OCI-LY7 (cell line): ENCODE measurements at regions not wholly inside any gene's neighbourhood (a gene's known extent, or its start where the extent isn't known, plus 50 kb on each side); places are given as distances from the start of the nearest gene placed in this dataset.

Experiments
- BruUV-seq: library from RNA; stranded (reverse); fragments of 400-500 nt; replicated peaks from 2 replicates; lab custom pipeline; 2021; lab: Mats Ljungman, UMichigan
- CTCF ChIA-PET: fragments of 300-600 bp; sonication (Branson Sonifier 250); formaldehyde crosslinking; loops from one replicate; lab custom pipeline; 2022; ENCODE audit warnings: antibody characterized with exemption; ENCODE audit not compliant: unreplicated experiment; lab: Charles Lee
- POLR2A ChIA-PET: fragments of 300-600 bp; sonication (Branson Sonifier 250); formaldehyde crosslinking; loops from one replicate; lab custom pipeline; 2022; ENCODE audit warnings: antibody characterized with exemption; lab: Charles Lee
- DNase-seq: peaks from one replicate; pipeline ENCODE4 v3.0.0-alpha.2; 2015; ENCODE audit warnings: low spot score
- H2AFZ ChIP-seq: fragments of 200-600 bp; sonication (generic), shearing (Covaris generic); 2 replicates; pipeline ENCODE4 v1.6.1; 2014; ENCODE audit warnings: mild to moderate bottlenecking, antibody characterized with exemption, low read length, moderate library complexity
- H3K27ac ChIP-seq: fragments of 200-600 bp; sonication (generic); 2 replicates; pipeline ENCODE4 v1.5.1; 2014; ENCODE audit warnings: mixed run types, low read depth, mild to moderate bottlenecking, moderate library complexity, low read length, inconsistent platforms; ENCODE audit not compliant: poor library complexity, severe bottlenecking
- H3K36me3 ChIP-seq: fragments of 200-600 bp; sonication (generic); 2 replicates; pipeline ENCODE4 v1.6.1; 2014; ENCODE audit warnings: mild to moderate bottlenecking, antibody characterized with exemption, low read length, moderate library complexity, mixed read lengths; ENCODE audit not compliant: insufficient read depth
- H3K4me1 ChIP-seq: fragments of 200-600 bp; sonication (generic); 2 replicates; pipeline ENCODE4 v1.5.1; 2014; ENCODE audit warnings: mild to moderate bottlenecking, low read length; ENCODE audit not compliant: insufficient read depth, poor library complexity, severe bottlenecking
- H3K4me2 ChIP-seq: fragments of 200-600 bp; sonication (generic); 2 replicates; pipeline ENCODE4 v1.6.1; 2014; ENCODE audit warnings: mild to moderate bottlenecking, low read length
- H3K4me3 ChIP-seq: fragments of 200-600 bp; sonication (generic); 2 replicates; pipeline ENCODE4 v1.5.1; 2014; ENCODE audit warnings: mild to moderate bottlenecking, low read depth, low read length; ENCODE audit not compliant: poor library complexity, severe bottlenecking
- H3K79me2 ChIP-seq: fragments of 200-600 bp; sonication (generic); 2 replicates; pipeline ENCODE4 v1.6.1; 2016; ENCODE audit warnings: low read depth, mild to moderate bottlenecking, low read length, moderate library complexity, mixed read lengths; ENCODE audit not compliant: insufficient read depth
- H3K9me2 ChIP-seq: fragments of 200-600 bp; sonication (generic); 2 replicates; pipeline ENCODE4 v1.6.1; 2016; ENCODE audit warnings: mild to moderate bottlenecking, low read length, mixed read lengths; ENCODE audit not compliant: insufficient read depth
- H3K9me3 ChIP-seq: fragments of 200-600 bp; sonication (generic); 2 replicates; pipeline ENCODE4 v1.6.1; 2014; ENCODE audit warnings: mild to moderate bottlenecking, mixed run types, low read length, mixed read lengths
- H4K20me1 ChIP-seq: fragments of 200-600 bp; sonication (generic); 2 replicates; pipeline ENCODE4 v1.6.1; 2014; ENCODE audit warnings: mild to moderate bottlenecking, antibody characterized with exemption, low read length, moderate library complexity, mixed read lengths; ENCODE audit not compliant: insufficient read depth
- EZH2phosphoT487 ChIP-seq: fragments of 200-600 bp; sonication (generic); IDR thresholded peaks from 2 replicates; pipeline ENCODE4 v1.6.1; 2018; ENCODE audit warnings: low read depth, borderline replicate concordance, mild to moderate bottlenecking, mixed run types, antibody characterized with exemption, low read length, moderate library complexity, mixed read lengths
- intact Hi-C: fragments of 100-400 bp; cut with micrococcal nuclease; formaldehyde crosslinking; loops from one replicate; pipeline ENCODE4 v1.10.0; 2022; ENCODE audit not compliant: unreplicated experiment
- TF ChIP-seq, protein P1 (sequence below): fragments of 200-600 bp; sonication (generic); conservative IDR thresholded peaks from 2 replicates; pipeline ENCODE4 v1.5.1; 2014; ENCODE audit warnings: mild to moderate bottlenecking, antibody characterized with exemption, low read length, moderate library complexity, mixed read lengths

DNA sequence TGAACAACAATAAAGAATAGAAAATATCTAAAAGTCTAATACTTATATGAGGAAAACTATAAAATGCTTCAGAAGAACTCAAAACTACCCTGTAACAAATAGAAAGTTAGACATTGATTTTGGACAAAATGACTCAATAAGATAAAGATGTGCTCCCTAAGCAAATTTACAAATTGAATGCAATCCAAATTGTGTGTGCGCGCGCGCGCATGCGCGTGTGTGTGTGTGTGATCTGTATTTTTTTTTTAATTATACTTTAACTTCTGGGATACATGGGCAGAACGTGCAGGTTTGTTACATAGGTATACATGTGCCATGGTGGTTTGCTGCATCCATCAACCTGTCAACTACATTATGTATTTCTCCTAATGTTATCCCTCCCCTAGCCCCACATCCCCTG lies 320.8 kb upstream of the INTU start:
- Histone ChIP-seq H3K4me2 (no peak overlapping the region), H3K27ac (no peak overlapping the region), H3K9me3 (peaks cover 15% of the 10 kb centered on the region; the same call in 1 of the 2 replicates), H3K9me2 (no peaks in the 10 kb centered on the region), H2AFZ (no peak overlapping the region), H3K36me3 (no peaks in the 10 kb centered on the region), H4K20me1 (no peaks in the 10 kb centered on the region), H3K4me3 (no peak overlapping the region), H3K4me1 (no peaks in the 10 kb centered on the region), H3K79me2 (no peaks in the 10 kb centered on the region)
- intact Hi-C loops: no loop called here
- ChIA-PET POLR2A (no interaction called here), CTCF (no interaction called here)
- BruUV-seq: no TSS peak
- no peak for DNase-seq
- TF ChIP-seq EZH2phosphoT487: no peak
- TF ChIP-seq, protein P1, sequence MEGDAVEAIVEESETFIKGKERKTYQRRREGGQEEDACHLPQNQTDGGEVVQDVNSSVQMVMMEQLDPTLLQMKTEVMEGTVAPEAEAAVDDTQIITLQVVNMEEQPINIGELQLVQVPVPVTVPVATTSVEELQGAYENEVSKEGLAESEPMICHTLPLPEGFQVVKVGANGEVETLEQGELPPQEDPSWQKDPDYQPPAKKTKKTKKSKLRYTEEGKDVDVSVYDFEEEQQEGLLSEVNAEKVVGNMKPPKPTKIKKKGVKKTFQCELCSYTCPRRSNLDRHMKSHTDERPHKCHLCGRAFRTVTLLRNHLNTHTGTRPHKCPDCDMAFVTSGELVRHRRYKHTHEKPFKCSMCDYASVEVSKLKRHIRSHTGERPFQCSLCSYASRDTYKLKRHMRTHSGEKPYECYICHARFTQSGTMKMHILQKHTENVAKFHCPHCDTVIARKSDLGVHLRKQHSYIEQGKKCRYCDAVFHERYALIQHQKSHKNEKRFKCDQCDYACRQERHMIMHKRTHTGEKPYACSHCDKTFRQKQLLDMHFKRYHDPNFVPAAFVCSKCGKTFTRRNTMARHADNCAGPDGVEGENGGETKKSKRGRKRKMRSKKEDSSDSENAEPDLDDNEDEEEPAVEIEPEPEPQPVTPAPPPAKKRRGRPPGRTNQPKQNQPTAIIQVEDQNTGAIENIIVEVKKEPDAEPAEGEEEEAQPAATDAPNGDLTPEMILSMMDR: no peak

DNA sequence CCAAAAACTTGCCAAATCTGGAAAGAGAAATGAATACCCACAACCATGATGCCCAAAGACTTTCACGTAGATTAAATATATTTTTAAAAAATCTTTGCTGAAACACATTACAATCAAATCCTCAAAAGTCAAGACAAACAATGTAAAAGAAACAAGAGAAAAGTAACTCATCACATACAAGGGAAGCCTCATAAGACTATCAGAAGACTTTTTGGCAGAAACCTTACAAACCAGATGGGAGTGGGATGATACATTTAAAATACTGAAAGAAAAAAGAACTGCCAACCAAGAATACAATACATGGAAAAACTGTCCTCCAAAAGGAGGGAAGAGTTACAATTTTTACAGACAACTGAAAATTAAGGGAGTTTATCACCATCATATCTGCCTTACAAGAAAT lies 319.0 kb upstream of the INTU start:
- no peak overlapping the region for H2AFZ ChIP-seq
- H3K4me2 ChIP-seq: no peak overlapping the region
- ChIA-PET POLR2A (no interaction called here), CTCF (no interaction called here)
- H3K4me1 ChIP-seq: no peaks in the 10 kb centered on the region
- H3K4me3 ChIP-seq: no peak overlapping the region
- H4K20me1 ChIP-seq: no peaks in the 10 kb centered on the region
- no peaks in the 10 kb centered on the region for H3K9me2 ChIP-seq
- no peak for DNase-seq
- no peak overlapping the region for H3K27ac ChIP-seq
- no peaks in the 10 kb centered on the region for H3K36me3 ChIP-seq
- intact Hi-C loops: no loop called here
- peaks cover 15% of the 10 kb centered on the region; the same call in 1 of the 2 replicates for H3K9me3 ChIP-seq
- TF ChIP-seq EZH2phosphoT487: no peak
- TF ChIP-seq, protein P1: no peak
- H3K79me2 ChIP-seq: no peaks in the 10 kb centered on the region
- BruUV-seq: no TSS peak

DNA sequence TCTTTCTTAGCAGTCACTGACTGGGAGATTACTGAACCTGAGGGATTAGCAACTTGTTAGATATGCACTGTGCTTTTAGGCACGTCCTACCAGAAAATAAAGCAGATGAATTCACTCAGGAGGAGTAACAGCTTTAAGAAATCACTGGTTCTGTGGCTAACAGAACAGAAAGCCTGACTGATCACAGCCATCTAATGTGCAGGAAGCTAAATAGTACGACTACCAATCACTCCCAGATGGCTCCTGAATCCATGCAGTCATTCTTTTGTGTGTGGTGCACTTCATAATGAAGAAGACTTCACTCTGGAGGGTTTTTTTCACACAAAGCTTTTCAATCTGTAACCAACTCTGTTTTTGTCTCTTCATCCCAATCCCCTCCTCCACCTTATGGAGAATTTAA lies 305.3 kb upstream of the INTU start:
- Histone ChIP-seq H3K4me2 (no peak overlapping the region), H4K20me1 (no peaks in the 10 kb centered on the region), H3K4me1 (no peaks in the 10 kb centered on the region), H3K9me2 (no peaks in the 10 kb centered on the region), H3K36me3 (no peaks in the 10 kb centered on the region), H3K9me3 (no peaks in the 10 kb centered on the region), H3K27ac (no peak overlapping the region), H3K79me2 (no peaks in the 10 kb centered on the region), H3K4me3 (no peak overlapping the region), H2AFZ (no peak overlapping the region)
- POLR2A ChIA-PET: no interaction called here
- CTCF ChIA-PET: no interaction called here
- intact Hi-C loops: no loop called here
- DNase-seq: no peak
- BruUV-seq: no TSS peak
- TF ChIP-seq, protein P1: no peak
- no peak for TF ChIP-seq EZH2phosphoT487
